ENCODE measurements at regions not wholly inside any gene's neighbourhood (a gene's known extent, or its start where the extent isn't known, plus 50 kb on each side); places are given as distances from the start of the nearest gene placed in this dataset.

DNA sequence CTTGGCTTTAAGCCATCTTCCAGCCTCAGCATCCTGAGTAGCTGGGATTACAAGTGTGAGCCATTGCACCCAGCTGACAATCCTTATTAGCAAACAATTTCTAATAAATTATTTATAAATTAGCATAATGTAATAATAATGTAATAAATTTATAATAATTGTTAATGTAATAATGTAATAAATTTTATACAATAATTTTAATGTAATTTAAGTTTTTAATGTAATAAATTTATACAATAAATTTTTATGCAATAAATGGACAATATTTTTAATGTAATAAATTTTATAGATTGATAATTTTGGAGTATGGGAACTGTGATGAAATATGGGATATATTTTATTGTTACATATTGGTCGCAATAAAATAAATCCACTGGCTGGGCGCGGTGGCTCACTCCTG is 1457.5 kb downstream of the KCNT2 start:
- ChIA-PET POLR2A (no interaction called here), CTCF (no interaction called here)
- ATAC-seq (no peak), FAIRE-seq (no peak), DNase-seq (ENCODE audit: low read depth in 1 of 2, low spot score in 1 of 2) (no peak)
- TF ChIP-seq BHLHE40 (IDR thresholded peaks at IDR 0.05; ENCODE audit: low read depth, low read length) (no peak), CBX8 (IDR thresholded peaks at IDR 0.05) (no peak), TFCP2L1 (CRISPR knock-in tag; IDR thresholded peaks at IDR 0.05) (no peak), RAD21 (conservative IDR thresholded peaks at IDR 0.05 in 1 of 2, IDR thresholded peaks at IDR 0.05 in 1 of 2) (no peak), SMC3 (IDR thresholded peaks at IDR 0.05) (no peak), ESRRA (IDR thresholded peaks at IDR 0.05; ENCODE audit: borderline replicate concordance, low read length) (no peak), FOXS1 (CRISPR knock-in tag; IDR thresholded peaks at IDR 0.05) (no peak), CEBPB (IDR thresholded peaks at IDR 0.05) (no peak)
- TF ChIP-seq, protein P1, sequence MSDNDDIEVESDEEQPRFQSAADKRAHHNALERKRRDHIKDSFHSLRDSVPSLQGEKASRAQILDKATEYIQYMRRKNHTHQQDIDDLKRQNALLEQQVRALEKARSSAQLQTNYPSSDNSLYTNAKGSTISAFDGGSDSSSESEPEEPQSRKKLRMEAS (IDR thresholded peaks at IDR 0.05) = no peak
- Histone ChIP-seq H3K9me3 (no peaks in the 10 kb centered on the region), H3K4me2 (no peak overlapping the region), H3K4me1 (no peaks in the 10 kb centered on the region), H3K27ac (no peak overlapping the region), H3K4me3 (no peak overlapping the region)
- 85% methylated on average over 3 of the region's 3 CpGs for WGBS (ENCODE audit: missing lambda C conversion rate)

DNA sequence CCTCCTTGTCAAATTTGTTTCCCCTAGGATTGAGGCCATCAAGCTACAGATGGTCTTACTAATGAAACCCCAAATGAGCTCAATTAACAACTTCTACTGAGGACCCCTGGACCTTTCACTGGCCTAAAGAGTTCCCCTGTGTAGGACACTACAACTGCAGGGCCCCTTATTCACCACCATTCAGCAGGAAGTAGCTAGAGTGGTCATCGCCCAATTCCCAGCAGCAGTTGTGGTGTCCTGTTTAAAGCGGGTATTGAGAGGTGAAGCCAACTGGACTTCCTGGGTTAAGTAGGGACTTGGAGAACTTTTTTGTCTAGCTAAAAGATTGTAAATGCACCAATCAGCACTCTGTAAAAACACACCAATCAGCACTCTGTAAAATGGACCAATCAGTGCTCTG is 1466.9 kb downstream of the KCNT2 start:
- Histone ChIP-seq H3K4me2 (no peak overlapping the region), H3K4me3 (no peak overlapping the region), H3K9me3 (no peaks in the 10 kb centered on the region), H3K27ac (no peak overlapping the region), H3K4me1 (no peaks in the 10 kb centered on the region)
- WGBS (ENCODE audit: missing lambda C conversion rate) = 94% methylated on average over 2 of the region's 2 CpGs
- ChIA-PET POLR2A (no interaction called here), CTCF (no interaction called here)
- no peak for FAIRE-seq
- TF ChIP-seq, protein P2, sequence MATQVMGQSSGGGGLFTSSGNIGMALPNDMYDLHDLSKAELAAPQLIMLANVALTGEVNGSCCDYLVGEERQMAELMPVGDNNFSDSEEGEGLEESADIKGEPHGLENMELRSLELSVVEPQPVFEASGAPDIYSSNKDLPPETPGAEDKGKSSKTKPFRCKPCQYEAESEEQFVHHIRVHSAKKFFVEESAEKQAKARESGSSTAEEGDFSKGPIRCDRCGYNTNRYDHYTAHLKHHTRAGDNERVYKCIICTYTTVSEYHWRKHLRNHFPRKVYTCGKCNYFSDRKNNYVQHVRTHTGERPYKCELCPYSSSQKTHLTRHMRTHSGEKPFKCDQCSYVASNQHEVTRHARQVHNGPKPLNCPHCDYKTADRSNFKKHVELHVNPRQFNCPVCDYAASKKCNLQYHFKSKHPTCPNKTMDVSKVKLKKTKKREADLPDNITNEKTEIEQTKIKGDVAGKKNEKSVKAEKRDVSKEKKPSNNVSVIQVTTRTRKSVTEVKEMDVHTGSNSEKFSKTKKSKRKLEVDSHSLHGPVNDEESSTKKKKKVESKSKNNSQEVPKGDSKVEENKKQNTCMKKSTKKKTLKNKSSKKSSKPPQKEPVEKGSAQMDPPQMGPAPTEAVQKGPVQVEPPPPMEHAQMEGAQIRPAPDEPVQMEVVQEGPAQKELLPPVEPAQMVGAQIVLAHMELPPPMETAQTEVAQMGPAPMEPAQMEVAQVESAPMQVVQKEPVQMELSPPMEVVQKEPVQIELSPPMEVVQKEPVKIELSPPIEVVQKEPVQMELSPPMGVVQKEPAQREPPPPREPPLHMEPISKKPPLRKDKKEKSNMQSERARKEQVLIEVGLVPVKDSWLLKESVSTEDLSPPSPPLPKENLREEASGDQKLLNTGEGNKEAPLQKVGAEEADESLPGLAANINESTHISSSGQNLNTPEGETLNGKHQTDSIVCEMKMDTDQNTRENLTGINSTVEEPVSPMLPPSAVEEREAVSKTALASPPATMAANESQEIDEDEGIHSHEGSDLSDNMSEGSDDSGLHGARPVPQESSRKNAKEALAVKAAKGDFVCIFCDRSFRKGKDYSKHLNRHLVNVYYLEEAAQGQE (IDR thresholded peaks at IDR 0.05) = no peak
- TF ChIP-seq, protein P3, sequence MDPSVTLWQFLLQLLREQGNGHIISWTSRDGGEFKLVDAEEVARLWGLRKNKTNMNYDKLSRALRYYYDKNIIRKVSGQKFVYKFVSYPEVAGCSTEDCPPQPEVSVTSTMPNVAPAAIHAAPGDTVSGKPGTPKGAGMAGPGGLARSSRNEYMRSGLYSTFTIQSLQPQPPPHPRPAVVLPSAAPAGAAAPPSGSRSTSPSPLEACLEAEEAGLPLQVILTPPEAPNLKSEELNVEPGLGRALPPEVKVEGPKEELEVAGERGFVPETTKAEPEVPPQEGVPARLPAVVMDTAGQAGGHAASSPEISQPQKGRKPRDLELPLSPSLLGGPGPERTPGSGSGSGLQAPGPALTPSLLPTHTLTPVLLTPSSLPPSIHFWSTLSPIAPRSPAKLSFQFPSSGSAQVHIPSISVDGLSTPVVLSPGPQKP (IDR thresholded peaks at IDR 0.05; ENCODE audit: low read depth, low read length) = no peak
- TF ChIP-seq NR3C1 (IDR thresholded peaks at IDR 0.05) (no peak), MYC (IDR thresholded peaks at IDR 0.05; ENCODE audit: borderline replicate concordance, low read length) (no peak), EHMT2 (IDR thresholded peaks at IDR 0.05; ENCODE audit: low read depth) (no peak), CEBPB (IDR thresholded peaks at IDR 0.05) (no peak), MAFK (IDR thresholded peaks at IDR 0.05; ENCODE audit: partially characterized antibody) (no peak)
- DNase-seq (ENCODE audit: low read depth in 1 of 2, low spot score in 1 of 2) = peak in 1 of 2 experiments; percentile 7
- ATAC-seq = no peak

DNA sequence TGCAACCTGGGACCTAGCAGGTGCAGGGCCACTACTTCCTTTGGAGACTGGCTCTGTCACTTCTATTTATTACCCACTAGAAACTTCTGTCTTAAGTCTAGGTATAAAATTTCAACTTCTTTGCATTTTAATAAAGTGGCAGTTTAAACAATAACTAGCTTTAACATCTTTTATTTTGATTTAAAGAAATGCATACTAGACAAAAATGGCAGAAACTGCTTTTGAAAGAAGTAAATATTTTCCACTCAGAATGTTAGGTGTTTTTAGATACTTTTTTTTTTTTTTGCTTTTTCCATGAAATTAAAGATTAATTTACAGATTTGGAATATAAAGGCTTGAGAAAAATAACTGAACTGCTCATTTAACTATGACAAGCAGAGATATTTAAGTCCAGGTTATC is 1477.6 kb downstream of the KCNT2 start:
- ATAC-seq = no peak
- no peaks in the 10 kb centered on the region for H3K4me1 ChIP-seq
- DNase-seq (ENCODE audit: low read depth in 1 of 2, low spot score in 1 of 2) = no peak
- H3K4me3 ChIP-seq = no peak overlapping the region
- CTCF ChIA-PET = interaction anchor here (0.6 kb wide), 1 partner anchor 684 kb away, joined by 3 read pairs; no protein-coding TSS in a partner anchor
- H3K4me2 ChIP-seq = no peak overlapping the region
- TF ChIP-seq JUN (IDR thresholded peaks at IDR 0.05) = no peak
- TF ChIP-seq RCOR1 (IDR thresholded peaks at IDR 0.05; ENCODE audit: low read depth, low read length) = no peak
- TF ChIP-seq MAFK (IDR thresholded peaks at IDR 0.05; ENCODE audit: partially characterized antibody) = peak; percentile 36
- TF ChIP-seq, protein P4, sequence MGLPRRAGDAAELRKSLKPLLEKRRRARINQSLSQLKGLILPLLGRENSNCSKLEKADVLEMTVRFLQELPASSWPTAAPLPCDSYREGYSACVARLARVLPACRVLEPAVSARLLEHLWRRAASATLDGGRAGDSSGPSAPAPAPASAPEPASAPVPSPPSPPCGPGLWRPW (IDR thresholded peaks at IDR 0.05) = no peak
- TF ChIP-seq CHD2 (IDR thresholded peaks at IDR 0.05; ENCODE audit: low read length, partially characterized antibody) = no peak
- no peak for TF ChIP-seq ZFP36 (IDR thresholded peaks at IDR 0.05; ENCODE audit: borderline replicate concordance, partially characterized antibody)
- TF ChIP-seq RFX5 (IDR thresholded peaks at IDR 0.05) = no peak
- POLR2A ChIA-PET = no interaction called here
- no peaks in the 10 kb centered on the region; the same call in 2 of the 3 replicates for H3K9me3 ChIP-seq
- H3K27ac ChIP-seq = no peak overlapping the region
- FAIRE-seq = no peak

Data from A549 (cell line).